ENCODE measurements at regions not wholly inside any gene's neighbourhood (a gene's known extent, or its start where the extent isn't known, plus 50 kb on each side); places are given as distances from the start of the nearest gene placed in this dataset.

- TF ChIP-seq CTCF (conservative IDR thresholded peaks at IDR 0.05) (no peak), EZH2 (IDR thresholded peaks at IDR 0.05; ENCODE audit: low read depth) (no peak)
- Histone ChIP-seq H3K79me2 (ENCODE audit: low read depth) (no peaks in the 10 kb centered on the region), H3F3A (ENCODE audit: insufficient read depth, low read depth) (no peaks in the 10 kb centered on the region), H2AFZ (no peak overlapping the region), H3K27ac (no peak overlapping the region), H3K4me3 (no peak overlapping the region), H4K20me1 (ENCODE audit: insufficient read depth) (no peaks in the 10 kb centered on the region), H3K4me2 (no peak overlapping the region), H3K9me2 (ENCODE audit: insufficient read depth) (no peaks in the 10 kb centered on the region; the same call in 1 of the 2 replicates), H3K27me3 (ENCODE audit: insufficient read depth, low read depth) (no peaks in the 10 kb centered on the region), H3K4me1 (replicated peaks; ENCODE audit: insufficient read depth) (peaks cover 14% of the 10 kb centered on the region), H3K9me3 (ENCODE audit: insufficient read depth, low read depth) (no peaks in the 10 kb centered on the region), H3K36me3 (ENCODE audit: low read depth) (no peaks in the 10 kb centered on the region)
- intact Hi-C loops (cut with micrococcal nuclease; ENCODE audit: unreplicated experiment), result no loop called here
- DNase-seq, result no peak
- no TSS peak for BruUV-seq (replicated peaks)
- POLR2A ChIA-PET (ENCODE audit: unreplicated experiment), result no interaction called here
- CTCF ChIA-PET, result no interaction called here
Measured at GRCh38 chr6:25142506-25142905, 136.7 kb upstream of the CARMIL1 start.

GRCh38 chr6:25144919-25145318 lies 134.3 kb upstream of the CARMIL1 start:
- DNase-seq, result no peak
- Histone ChIP-seq H3K27me3 (ENCODE audit: insufficient read depth, low read depth) (no peaks in the 10 kb centered on the region), H3K4me2 (no peak overlapping the region), H3K9me2 (ENCODE audit: insufficient read depth) (no peaks in the 10 kb centered on the region; the same call in 1 of the 2 replicates), H3K79me2 (ENCODE audit: low read depth) (no peaks in the 10 kb centered on the region), H3K27ac (no peak overlapping the region), H3F3A (ENCODE audit: insufficient read depth, low read depth) (no peaks in the 10 kb centered on the region), H3K4me3 (no peak overlapping the region), H4K20me1 (ENCODE audit: insufficient read depth) (no peaks in the 10 kb centered on the region), H3K9me3 (ENCODE audit: insufficient read depth, low read depth) (peaks cover 3% of the 10 kb centered on the region; the same call in 1 of the 2 replicates), H3K36me3 (ENCODE audit: low read depth) (no peaks in the 10 kb centered on the region), H3K4me1 (replicated peaks; ENCODE audit: insufficient read depth) (no peaks in the 10 kb centered on the region), H2AFZ (no peak overlapping the region)
- BruUV-seq (replicated peaks), result no TSS peak
- intact Hi-C loops (cut with micrococcal nuclease; ENCODE audit: unreplicated experiment), result no loop called here
- CTCF ChIA-PET, result no interaction called here
- no peak for TF ChIP-seq CTCF (conservative IDR thresholded peaks at IDR 0.05)
- no peak for TF ChIP-seq EZH2 (IDR thresholded peaks at IDR 0.05; ENCODE audit: low read depth)
- POLR2A ChIA-PET (ENCODE audit: unreplicated experiment), result no interaction called here

GRCh38 chr6:25147223-25147622 lies 132.0 kb upstream of the CARMIL1 start:
- Histone ChIP-seq H3K27me3 (ENCODE audit: insufficient read depth, low read depth) (no peaks in the 10 kb centered on the region), H3K4me2 (no peak overlapping the region), H3K9me2 (ENCODE audit: insufficient read depth) (no peaks in the 10 kb centered on the region; the same call in 1 of the 2 replicates), H3K9me3 (ENCODE audit: insufficient read depth, low read depth) (peaks cover 3% of the 10 kb centered on the region; the same call in 1 of the 2 replicates), H3F3A (ENCODE audit: insufficient read depth, low read depth) (no peaks in the 10 kb centered on the region), H3K4me3 (no peak overlapping the region), H3K4me1 (replicated peaks; ENCODE audit: insufficient read depth) (no peaks in the 10 kb centered on the region), H2AFZ (no peak overlapping the region), H4K20me1 (ENCODE audit: insufficient read depth) (no peaks in the 10 kb centered on the region), H3K27ac (no peak overlapping the region), H3K79me2 (ENCODE audit: low read depth) (no peaks in the 10 kb centered on the region), H3K36me3 (ENCODE audit: low read depth) (no peaks in the 10 kb centered on the region)
- no peak for DNase-seq
- ChIA-PET CTCF (interaction anchor here (0.6 to 0.7 kb wide), 2 partner anchors 18 to 621 kb away, joined by 3 to 6 read pairs; no protein-coding TSS in a partner anchor), POLR2A (ENCODE audit: unreplicated experiment) (no interaction called here)
- no TSS peak for BruUV-seq (replicated peaks)
- no peak for TF ChIP-seq EZH2 (IDR thresholded peaks at IDR 0.05; ENCODE audit: low read depth)
- no peak for TF ChIP-seq CTCF (conservative IDR thresholded peaks at IDR 0.05)
- intact Hi-C loops (cut with micrococcal nuclease; ENCODE audit: unreplicated experiment), result no loop called here

All from PC-9 (cell line).